H1 (cell line): ENCODE measurements at regions not wholly inside any gene's neighbourhood (a gene's known extent, or its start where the extent isn't known, plus 50 kb on each side); places are given as distances from the start of the nearest gene placed in this dataset.

Experiments used
- CTCF ChIA-PET: fragments of 300-600 bp; sonication (Branson Sonifier 250); formaldehyde crosslinking; loops from one replicate; lab custom pipeline; 2021; ENCODE audit not compliant: partially characterized antibody; lab: Charles Lee
- POLR2A ChIA-PET: fragments of 300-600 bp; sonication (Branson Sonifier 250); formaldehyde crosslinking; loops from one replicate; lab custom pipeline; 2021; ENCODE audit warnings: inconsistent platforms; ENCODE audit not compliant: partially characterized antibody; lab: Charles Lee
- DNase-seq, 2 experiments: peaks; one replicate each; pipeline versions ENCODE4 v3.0.0 to v3.0.0-alpha.2; 2010 to 2022; ENCODE audit warnings: low spot score in 2 of 2, low read depth in 1 of 2, mixed read lengths in 1 of 2
- FAIRE-seq: peaks from 2 replicates; lab custom pipeline; 2011; peaks lifted over from hg19 to GRCh38; lab: Jason Lieb, UNC
- H2AFZ ChIP-seq: 2 replicates; pipeline ENCODE4 v1.8.1; 2012; ENCODE audit warnings: low read length, inconsistent platforms
- H2AK5ac ChIP-seq: 2 replicates; pipeline ENCODE4 v1.6.1; 2013; ENCODE audit warnings: low read depth, low read length
- H2BK120ac ChIP-seq: replicated peaks from 2 replicates; pipeline ENCODE3; 2013; ENCODE audit warnings: low read depth, low read length, inconsistent platforms
- H2BK12ac ChIP-seq: 2 replicates; pipeline ENCODE4 v1.6.1; 2013; ENCODE audit warnings: low read depth, low read length
- H2BK15ac ChIP-seq: 2 replicates; pipeline ENCODE4 v1.6.1; 2013; ENCODE audit warnings: low read length
- H2BK20ac ChIP-seq: 2 replicates; pipeline ENCODE4 v1.6.1; 2013; ENCODE audit warnings: low read length
- H2BK5ac ChIP-seq: 2 replicates; pipeline ENCODE4 v1.6.1; 2013; ENCODE audit warnings: low read depth, low read length
- H3K14ac ChIP-seq: 2 replicates; pipeline ENCODE4 v1.6.1; 2013; ENCODE audit warnings: inconsistent platforms; ENCODE audit not compliant: insufficient read length
- H3K18ac ChIP-seq: 2 replicates; pipeline ENCODE4 v1.6.1; 2013; ENCODE audit warnings: low read length; ENCODE audit errors: extremely low read depth
- H3K23ac ChIP-seq: 2 replicates; pipeline ENCODE4 v1.6.1; 2013; ENCODE audit warnings: inconsistent platforms; ENCODE audit not compliant: insufficient read length
- H3K23me2 ChIP-seq: 2 replicates; pipeline ENCODE4 v1.6.1; 2013; ENCODE audit warnings: low read depth, low read length
- H3K27ac ChIP-seq: 2 replicates; pipeline ENCODE4 v1.6.1; 2011; ENCODE audit warnings: low read depth, low read length, inconsistent platforms
- H3K27me3 ChIP-seq, 4 experiments: replicated peaks in 1 of 4; 1 replicate in 1 of 4; 2 replicates in 3 of 4; pipeline versions ENCODE4 v1.6.1 to v1.8.1; 2011 to 2013; ENCODE audit warnings: low read length in 3 of 4, mild to moderate bottlenecking in 3 of 4, inconsistent platforms in 2 of 4, mixed read lengths in 2 of 4, moderate library complexity in 1 of 4; ENCODE audit not compliant: control insufficient read depth in 3 of 4, insufficient read depth in 3 of 4; ENCODE audit errors: extremely low read depth in 1 of 4
- H3K36me3 ChIP-seq, 4 experiments: 2 replicates each; pipeline versions ENCODE4 v1.6.1 to v1.8.1; 2011 to 2013; ENCODE audit warnings: mild to moderate bottlenecking in 4 of 4, low read length in 3 of 4, moderate library complexity in 2 of 4, control low read depth in 1 of 4, inconsistent platforms in 1 of 4; ENCODE audit not compliant: insufficient read depth in 4 of 4, control insufficient read depth in 2 of 4
- H3K4ac ChIP-seq: replicated peaks from 2 replicates; pipeline ENCODE3; 2013; ENCODE audit warnings: low read length, low read depth, mixed read lengths, inconsistent platforms; ENCODE audit not compliant: insufficient read length
- H3K4me1 ChIP-seq, 4 experiments: replicated peaks in 1 of 4; 1 replicate in 1 of 4; 2 replicates in 3 of 4; pipeline versions ENCODE4 v1.6.1 to v1.8.1; 2011 to 2013; ENCODE audit warnings: low read length in 3 of 4, inconsistent platforms in 2 of 4, mixed read lengths in 1 of 4; ENCODE audit not compliant: insufficient read depth in 4 of 4, control insufficient read depth in 3 of 4
- H3K4me2 ChIP-seq, 2 experiments: 2 replicates each; pipeline versions ENCODE4 v1.6.1 to v1.8.1; 2011 to 2013; ENCODE audit warnings: low read depth in 2 of 2, low read length in 2 of 2, control low read depth in 1 of 2, inconsistent platforms in 1 of 2, mild to moderate bottlenecking in 1 of 2; ENCODE audit not compliant: insufficient read depth in 1 of 2
- H3K4me3 ChIP-seq, 4 experiments: fragments of 200-600, 300-600 bp in 1 of 4; sonication (generic), shearing (Covaris generic), sonication (Bioruptor Twin) in 1 of 4; 2 replicates each; pipeline versions ENCODE4 v1.5.1 to v1.8.1; 2011 to 2016; ENCODE audit warnings: low read length in 4 of 4, low read depth in 3 of 4, control low read depth in 2 of 4, inconsistent platforms in 2 of 4, mild to moderate bottlenecking in 2 of 4, mixed read lengths in 1 of 4, moderate library complexity in 1 of 4; ENCODE audit not compliant: insufficient read depth in 2 of 4; ENCODE audit errors: extremely low read depth in 1 of 4
- H3K56ac ChIP-seq: replicated peaks from 2 replicates; pipeline ENCODE3; 2013; ENCODE audit warnings: low read depth, mild to moderate bottlenecking, mixed read lengths, low read length, inconsistent platforms; ENCODE audit not compliant: insufficient read length
- H3K79me1 ChIP-seq: 2 replicates; pipeline ENCODE4 v1.6.1; 2013; ENCODE audit warnings: low read depth, low read length, control low read depth
- H3K79me2 ChIP-seq, 2 experiments: 2 replicates each; pipeline versions ENCODE4 v1.6.1 to v1.8.1; 2012 to 2013; ENCODE audit warnings: low read length in 2 of 2, mild to moderate bottlenecking in 2 of 2, inconsistent platforms in 1 of 2; ENCODE audit not compliant: insufficient read depth in 2 of 2, control insufficient read depth in 1 of 2
- H3K9ac ChIP-seq, 4 experiments: replicated peaks in 1 of 4; 1 replicate in 1 of 4; 2 replicates in 3 of 4; pipeline versions ENCODE4 v1.6.1 to v1.8.1; 2011 to 2013; ENCODE audit warnings: low read depth in 3 of 4, low read length in 3 of 4, control low read depth in 2 of 4, mild to moderate bottlenecking in 2 of 4, moderate library complexity in 2 of 4, inconsistent platforms in 1 of 4; ENCODE audit errors: extremely low read depth in 1 of 4
- H3K9me3 ChIP-seq, 2 experiments: 2 replicates each; pipeline versions ENCODE4 v1.6.1 to v1.8.1; 2012 to 2013; ENCODE audit warnings: mild to moderate bottlenecking in 2 of 2, moderate library complexity in 2 of 2, control low read depth in 1 of 2, inconsistent platforms in 1 of 2, low read depth in 1 of 2, low read length in 1 of 2, mixed read lengths in 1 of 2; ENCODE audit not compliant: insufficient read depth in 2 of 2
- H4K20me1 ChIP-seq, 2 experiments: replicated peaks in 1 of 2; 2 replicates each; pipeline versions ENCODE3 to v1.8.1; 2011 to 2013; ENCODE audit warnings: inconsistent platforms in 2 of 2, low read length in 2 of 2, mild to moderate bottlenecking in 1 of 2; ENCODE audit not compliant: insufficient read depth in 2 of 2, control insufficient read depth in 1 of 2
- H4K5ac ChIP-seq: 2 replicates; pipeline ENCODE4 v1.6.1; 2013; ENCODE audit warnings: low read length, low read depth, mixed read lengths, inconsistent platforms; ENCODE audit not compliant: insufficient read length
- H4K8ac ChIP-seq: 2 replicates; pipeline ENCODE4 v1.8.0; 2013; ENCODE audit warnings: mild to moderate bottlenecking, moderate library complexity, low read length, inconsistent platforms; ENCODE audit not compliant: insufficient read depth; ENCODE audit errors: extremely low read depth
- H4K91ac ChIP-seq: replicated peaks from 2 replicates; pipeline ENCODE3; 2013; ENCODE audit warnings: low read length, mixed read lengths, inconsistent platforms; ENCODE audit not compliant: insufficient read length
- EP300 ChIP-seq, 2 experiments: IDR thresholded peaks; 1 replicate in 1 of 2; 2 replicates in 1 of 2; pipeline ENCODE4 v1.6.1; 2011 to 2012; ENCODE audit warnings: low read depth in 2 of 2, low read length in 2 of 2, mild to moderate bottlenecking in 2 of 2, borderline replicate concordance in 1 of 2, inconsistent platforms in 1 of 2, moderate library complexity in 1 of 2
- HDAC2 ChIP-seq, 2 experiments: fragments of 300-600 bp in 1 of 2; sonication (generic) in 1 of 2; IDR thresholded peaks; 2 replicates each; pipeline ENCODE4 v1.6.1; 2011 to 2012; ENCODE audit warnings: low read depth in 2 of 2, low read length in 2 of 2, mild to moderate bottlenecking in 2 of 2, moderate library complexity in 2 of 2, borderline replicate concordance in 1 of 2, inconsistent platforms in 1 of 2
- SP2 ChIP-seq: IDR thresholded peaks from 2 replicates; pipeline ENCODE4 v1.6.1; 2012; ENCODE audit warnings: mild to moderate bottlenecking, low read length, inconsistent platforms
- SUZ12 ChIP-seq: fragments of 200-600 bp; sonication (generic); IDR thresholded peaks from 2 replicates; pipeline ENCODE4 v1.6.1; 2012; ENCODE audit warnings: mild to moderate bottlenecking, inconsistent platforms, low read length, moderate library complexity, mixed read lengths
- USF2 ChIP-seq: IDR thresholded peaks from 2 replicates; pipeline ENCODE4 v1.6.1; 2011; ENCODE audit warnings: low read length, improper control_type of control experiment
- WGBS, 2 experiments: shearing (Covaris generic) in 1 of 2; methylation state at CpG; one replicate each; pipeline versions ENCODE4 v1.1.6 to v1.1.7; 2013 to 2015; ENCODE audit warnings: low lambda C conversion rate in 2 of 2, mixed read lengths in 2 of 2, inconsistent platforms in 1 of 2, low coverage in 1 of 2, missing lambda C conversion rate in 1 of 2; ENCODE audit not compliant: insufficient replicate concordance in 2 of 2, insufficient coverage in 1 of 2, insufficient read length in 1 of 2; ENCODE audit errors: extremely low coverage in 1 of 2, missing lambda C conversion rate in 1 of 2; 5-methylcytosine and 5-hydroxymethylcytosine counted together

GRCh38 chr6:14546036-14546435 lies 428.5 kb downstream of the CD83 start:
- POLR2A ChIA-PET, result no interaction called here
- Histone ChIP-seq H4K20me1 (no peaks in the 10 kb centered on the region), H3K9me3 (no peaks in the 10 kb centered on the region), H3K79me1 (no peaks in the 10 kb centered on the region), H3K9ac (no peak overlapping the region), H3K4me3 (no peak overlapping the region), H3K14ac (no peak overlapping the region), H3K4me1 (peaks cover 0 to 12% (median 3%) of the 10 kb centered on the region in 4 experiments; a peak in 6 of 7 replicates), H2BK20ac (no peak overlapping the region), H3K4ac (no peak overlapping the region), H2BK120ac (no peak overlapping the region), H2AK5ac (no peak overlapping the region), H3K4me2 (no peak overlapping the region), H3K23ac (no peak overlapping the region), H3K18ac (no peak overlapping the region), H3K23me2 (no peaks in the 10 kb centered on the region), H4K8ac (no peak overlapping the region), H3K36me3 (no peaks in the 10 kb centered on the region), H3K56ac (no peak overlapping the region), H4K91ac (no peak overlapping the region), H4K5ac (no peak overlapping the region), H3K27ac (no peak overlapping the region), H2BK12ac (no peak overlapping the region), H2BK5ac (no peak overlapping the region), H3K79me2 (no peaks in the 10 kb centered on the region), H2AFZ (no peak overlapping the region), H2BK15ac (no peak overlapping the region), H3K27me3 (no peaks in the 10 kb centered on the region)
- DNase-seq, result no peak
- TF ChIP-seq SUZ12, result no peak
- no peak for TF ChIP-seq HDAC2 (IDR thresholded peaks at IDR 0.05; ENCODE audit: borderline replicate concordance in 1 of 2, low read depth in 2 of 2, low read length in 2 of 2)
- no peak for TF ChIP-seq SP2
- no peak for TF ChIP-seq USF2
- TF ChIP-seq EP300 (IDR thresholded peaks at IDR 0.05; ENCODE audit: borderline replicate concordance in 1 of 2, low read depth in 2 of 2, low read length in 2 of 2), result no peak
- CTCF ChIA-PET, result interaction anchor here (0.6 to 2.2 kb wide), 3 partner anchors 14 to 1624 kb away, joined by 3 to 5 read pairs (median 4); no protein-coding TSS in a partner anchor
- FAIRE-seq, result no peak
- 91% methylated on average over 5 of the region's 5 CpGs; no CpG with 5 or more reads in 1 of the 2 experiments for WGBS, 2 experiments
